ENCODE measurements at regions not wholly inside any gene's neighbourhood (a gene's known extent, or its start where the extent isn't known, plus 50 kb on each side); places are given as distances from the start of the nearest gene placed in this dataset.
"Not testable (repeated sequence)": the region's sequence is repeated elsewhere in the genome, so short reads cannot be mapped to it uniquely, and the experiment has no call there.

DNA sequence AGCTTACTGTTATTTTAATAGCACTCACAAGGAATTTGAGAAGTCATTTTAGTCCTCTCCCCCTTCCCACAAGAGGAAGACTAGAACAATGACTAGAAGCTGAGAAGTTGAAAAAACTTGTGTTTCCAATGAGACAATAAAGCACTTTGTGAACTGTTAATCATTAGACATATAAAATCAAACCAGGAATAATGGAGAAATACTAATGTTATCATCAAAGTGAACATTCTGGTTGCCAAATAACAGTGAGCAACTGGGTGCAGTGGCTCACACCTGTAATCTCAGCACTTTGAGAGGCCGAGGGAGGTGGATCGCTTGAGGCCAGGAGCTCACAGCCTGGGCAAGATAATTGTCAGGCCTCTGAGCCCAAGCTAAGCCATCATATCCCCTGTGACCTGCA, 54.0 kb upstream of the RASAL2 start:
- DNase-seq = no peak
- Mint-ChIP-seq H3K4me1 (peaks cover 0 to 3% (median 0%) of the 10 kb centered on the region in 3 donors), H3K27me3 (peaks cover 30 to 40% (median 34%) of the 10 kb centered on the region in 3 donors), H3K27ac (no peak overlapping the region), H3K36me3 (peaks cover 0 to 10% of the 10 kb centered on the region in 2 donors), H3K4me3 (no peak overlapping the region), H3K9me3 (peaks cover 5 to 25% (median 12%) of the 10 kb centered on the region in 7 donors)
- no peak for ATAC-seq (ENCODE audit: low read depth in 2 of 2)

DNA sequence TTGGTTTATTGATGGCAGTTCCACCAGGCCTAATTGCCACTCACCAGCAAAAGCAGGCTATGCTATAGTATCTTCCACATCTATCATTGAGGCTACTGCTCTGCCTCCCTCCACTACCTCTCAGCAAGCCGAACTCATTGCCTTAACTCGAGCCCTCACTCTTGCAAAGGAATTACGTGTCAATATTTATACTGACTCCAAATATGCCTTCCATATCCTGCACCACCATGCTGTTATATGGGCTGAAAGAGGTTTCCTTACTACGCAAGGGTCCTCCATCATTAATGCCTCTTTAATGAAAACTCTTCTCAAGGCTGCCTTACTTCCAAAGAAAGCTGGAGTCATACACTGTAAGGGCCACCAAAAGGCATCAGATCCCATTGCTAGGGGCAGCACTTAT, 50.0 kb upstream of the RASAL2 start:
- DNase-seq; H3K4me1 Mint-ChIP-seq; H3K27ac Mint-ChIP-seq; H3K4me3 Mint-ChIP-seq; ATAC-seq (ENCODE audit: low read depth in 2 of 2): not testable (repeated sequence)
- Mint-ChIP-seq H3K36me3 (peaks cover 0 to 10% of the 10 kb centered on the region in 2 donors), H3K27me3 (peaks cover 15 to 27% (median 23%) of the 10 kb centered on the region in 3 donors), H3K9me3 (peaks cover 5 to 13% (median 8%) of the 10 kb centered on the region in 7 donors)
